ENCODE measurements at regions not wholly inside any gene's neighbourhood (a gene's known extent, or its start where the extent isn't known, plus 50 kb on each side); places are given as distances from the start of the nearest gene placed in this dataset.
"Not testable (repeated sequence)": the region's sequence is repeated elsewhere in the genome, so short reads cannot be mapped to it uniquely, and the experiment has no call there.

GRCh38 chr6:43997990-43998585, 129.2 kb downstream of the MRPL14 start:
- H3K4me3 ChIP-seq (replicated peaks in 1 of 3; ENCODE audit: insufficient read depth in 1 of 3, low read depth in 1 of 3, low read length in 3 of 3); H2AFZ ChIP-seq (ENCODE audit: low read depth, low read length); DNase-seq (ENCODE audit: low read depth, low spot score); intact Hi-C loops (cut with micrococcal nuclease); BruUV-seq (replicated peaks); H3K9me3 ChIP-seq (replicated peaks; ENCODE audit: control insufficient read depth, insufficient read depth, low read length); FAIRE-seq; H3K9ac ChIP-seq (replicated peaks; ENCODE audit: extremely low read depth, insufficient read depth, low read length); H4K20me1 ChIP-seq (replicated peaks; ENCODE audit: control insufficient read depth, extremely low read depth, insufficient read depth, low read length); H3K4me2 ChIP-seq (ENCODE audit: insufficient read depth, low read length); H3K79me2 ChIP-seq (ENCODE audit: control insufficient read depth, insufficient read depth, low read length); POLR2A ChIA-PET; dilution Hi-C loops (cut with MboI; ENCODE audit: extremely low pct_ligation_motif_present, low sequenced_read_pairs); H3K27ac ChIP-seq (ENCODE audit: insufficient read depth, low read depth, low read length); H3K4me1 ChIP-seq (ENCODE audit: control insufficient read depth, extremely low read depth, insufficient read depth, low read length); H3K9me1 ChIP-seq (replicated peaks; ENCODE audit: control insufficient read depth, extremely low read depth, insufficient read depth, low read length); H3K36me3 ChIP-seq (ENCODE audit: control insufficient read depth in 2 of 2, extremely low read depth in 1 of 2, insufficient read depth in 2 of 2, low read length in 2 of 2); CTCF ChIA-PET: not testable (repeated sequence)
- H3K27me3 ChIP-seq (ENCODE audit: control insufficient read depth in 2 of 2, insufficient read depth in 2 of 2, low read length in 2 of 2): peaks cover 7 to 15% of the 10 kb centered on the region in 2 experiments

- no peaks in the 10 kb centered on the region for H3K4me1 ChIP-seq (ENCODE audit: control insufficient read depth, extremely low read depth, insufficient read depth, low read length)
- H3K9ac ChIP-seq (replicated peaks; ENCODE audit: extremely low read depth, insufficient read depth, low read length): no peak overlapping the region
- H2AFZ ChIP-seq (ENCODE audit: low read depth, low read length): no peak overlapping the region
- H3K4me2 ChIP-seq (ENCODE audit: insufficient read depth, low read length): no peak overlapping the region
- intact Hi-C loops (cut with micrococcal nuclease) (no loop called here), dilution Hi-C loops (cut with MboI; ENCODE audit: extremely low pct_ligation_motif_present, low sequenced_read_pairs) (no loop called here)
- H3K27me3 ChIP-seq (ENCODE audit: control insufficient read depth in 2 of 2, insufficient read depth in 2 of 2, low read length in 2 of 2): peaks cover 5 to 8% of the 10 kb centered on the region in 2 experiments
- FAIRE-seq (no peak), DNase-seq (ENCODE audit: low read depth, low spot score) (no peak)
- H3K79me2 ChIP-seq (ENCODE audit: control insufficient read depth, insufficient read depth, low read length): no peaks in the 10 kb centered on the region
- no peaks in the 10 kb centered on the region for H3K9me3 ChIP-seq (replicated peaks; ENCODE audit: control insufficient read depth, insufficient read depth, low read length)
- no peak overlapping the region for H3K27ac ChIP-seq (ENCODE audit: insufficient read depth, low read depth, low read length)
- TF ChIP-seq MAX (IDR thresholded peaks at IDR 0.05; ENCODE audit: insufficient read depth, insufficient read length) (no peak), FOS (IDR thresholded peaks at IDR 0.05; ENCODE audit: borderline replicate concordance, insufficient read depth, low read length) (no peak), MYC (IDR thresholded peaks at IDR 0.05; ENCODE audit: low read depth, low read length) (no peak), GATA2 (IDR thresholded peaks at IDR 0.05; ENCODE audit: insufficient read depth, insufficient read length, low read depth, low read length) (no peak), EZH2 (IDR thresholded peaks at IDR 0.05; ENCODE audit: borderline replicate concordance, low read depth, low read length, severe bottlenecking) (no peak), POLR2A (IDR thresholded peaks at IDR 0.05; ENCODE audit: low read depth, low read length) (no peak), JUN (IDR thresholded peaks at IDR 0.05; ENCODE audit: borderline replicate concordance, insufficient read depth, insufficient read length, low read depth) (no peak), POLR2AphosphoS5 (IDR thresholded peaks at IDR 0.05; ENCODE audit: insufficient read depth, low read depth, low read length) (no peak), CTCF (IDR thresholded peaks at IDR 0.05; ENCODE audit: extremely low read depth in 1 of 2, insufficient read depth in 1 of 2, low read depth in 1 of 2, low read length in 2 of 2) (no peak)
- H3K36me3 ChIP-seq (ENCODE audit: control insufficient read depth in 2 of 2, extremely low read depth in 1 of 2, insufficient read depth in 2 of 2, low read length in 2 of 2): no peaks in the 10 kb centered on the region
- no peaks in the 10 kb centered on the region for H4K20me1 ChIP-seq (replicated peaks; ENCODE audit: control insufficient read depth, extremely low read depth, insufficient read depth, low read length)
- BruUV-seq (replicated peaks): no TSS peak
- no peaks in the 10 kb centered on the region for H3K9me1 ChIP-seq (replicated peaks; ENCODE audit: control insufficient read depth, extremely low read depth, insufficient read depth, low read length)
- no peak overlapping the region for H3K4me3 ChIP-seq (replicated peaks in 1 of 3; ENCODE audit: insufficient read depth in 1 of 3, low read depth in 1 of 3, low read length in 3 of 3)
- POLR2A ChIA-PET: no interaction called here
- CTCF ChIA-PET: no interaction called here
These were observed 129.9 kb downstream of the MRPL14 start for GRCh38 chr6:43997345-43997677.

Measured in endothelial cell of umbilical vein (primary cell).